Upper lobe of left lung (tissue), 4 donors: ENCODE measurements at regions not wholly inside any gene's neighbourhood (a gene's known extent, or its start where the extent isn't known, plus 50 kb on each side); places are given as distances from the start of the nearest gene placed in this dataset.

Experiments used
- POLR2AphosphoS5 ChIP-seq, 2 donors: sonication (generic); formaldehyde crosslinking; IDR thresholded peaks; one replicate each; pipeline ENCODE4 v1.5.1; 2017; ENCODE audit warnings: antibody characterized with exemption in 2 of 2
- TF ChIP-seq, protein P1 (sequence below), 6 experiments: fragments of 450-650 bp in 4 of 6; fragments of 200-600 bp in 2 of 6; sonication (generic) in 2 of 6; IDR thresholded peaks; one replicate each; pipeline ENCODE4 v1.5.1; 2016 to 2019; ENCODE audit warnings: antibody characterized with exemption in 6 of 6

GRCh38 chr9:84598921-84599636, 70.5 kb upstream of the NTRK2 start:
- TF ChIP-seq POLR2AphosphoS5 (IDR thresholded peaks at IDR 0.05): no peak
- TF ChIP-seq, protein P1, sequence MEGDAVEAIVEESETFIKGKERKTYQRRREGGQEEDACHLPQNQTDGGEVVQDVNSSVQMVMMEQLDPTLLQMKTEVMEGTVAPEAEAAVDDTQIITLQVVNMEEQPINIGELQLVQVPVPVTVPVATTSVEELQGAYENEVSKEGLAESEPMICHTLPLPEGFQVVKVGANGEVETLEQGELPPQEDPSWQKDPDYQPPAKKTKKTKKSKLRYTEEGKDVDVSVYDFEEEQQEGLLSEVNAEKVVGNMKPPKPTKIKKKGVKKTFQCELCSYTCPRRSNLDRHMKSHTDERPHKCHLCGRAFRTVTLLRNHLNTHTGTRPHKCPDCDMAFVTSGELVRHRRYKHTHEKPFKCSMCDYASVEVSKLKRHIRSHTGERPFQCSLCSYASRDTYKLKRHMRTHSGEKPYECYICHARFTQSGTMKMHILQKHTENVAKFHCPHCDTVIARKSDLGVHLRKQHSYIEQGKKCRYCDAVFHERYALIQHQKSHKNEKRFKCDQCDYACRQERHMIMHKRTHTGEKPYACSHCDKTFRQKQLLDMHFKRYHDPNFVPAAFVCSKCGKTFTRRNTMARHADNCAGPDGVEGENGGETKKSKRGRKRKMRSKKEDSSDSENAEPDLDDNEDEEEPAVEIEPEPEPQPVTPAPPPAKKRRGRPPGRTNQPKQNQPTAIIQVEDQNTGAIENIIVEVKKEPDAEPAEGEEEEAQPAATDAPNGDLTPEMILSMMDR (IDR thresholded peaks at IDR 0.05): no peak
